ENCODE measurements at regions not wholly inside any gene's neighbourhood (a gene's known extent, or its start where the extent isn't known, plus 50 kb on each side); places are given as distances from the start of the nearest gene placed in this dataset.

DNA sequence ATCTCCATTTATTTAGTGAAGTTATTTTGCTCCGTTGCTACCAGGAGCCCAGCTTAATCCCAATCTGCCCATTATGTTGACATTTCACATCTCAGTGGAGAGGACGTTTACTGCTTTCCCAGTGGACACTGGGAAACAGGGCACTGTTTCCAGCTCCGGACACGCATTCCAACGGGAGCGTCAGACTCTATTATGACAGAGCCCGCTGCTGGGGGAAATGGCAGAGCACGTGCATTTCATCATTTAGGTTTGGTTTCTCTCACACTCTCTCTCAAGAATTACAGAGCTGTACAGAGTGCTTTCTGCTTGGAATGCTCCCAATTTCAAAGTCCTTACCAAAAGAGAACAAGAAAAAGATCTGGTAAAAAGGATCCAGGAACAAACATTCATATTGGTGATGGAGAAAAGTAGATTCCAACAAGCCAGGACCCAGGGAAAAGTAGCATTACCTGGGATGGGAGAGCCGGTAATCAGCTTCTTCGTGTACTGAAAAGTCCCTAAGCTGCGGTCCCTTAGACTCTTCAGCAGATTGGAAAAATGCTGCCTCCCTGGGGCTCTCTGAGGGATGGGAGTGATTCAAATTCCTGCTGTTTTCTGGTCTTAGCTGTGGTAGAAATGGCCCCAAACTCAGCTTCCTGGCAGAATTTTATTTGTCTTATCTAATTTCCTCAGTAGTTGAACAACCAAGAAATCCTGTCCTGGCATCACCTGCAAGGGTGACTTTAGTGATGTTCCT lies 136.0 kb upstream of the THBS1 start:
- no peak for FAIRE-seq

DNA sequence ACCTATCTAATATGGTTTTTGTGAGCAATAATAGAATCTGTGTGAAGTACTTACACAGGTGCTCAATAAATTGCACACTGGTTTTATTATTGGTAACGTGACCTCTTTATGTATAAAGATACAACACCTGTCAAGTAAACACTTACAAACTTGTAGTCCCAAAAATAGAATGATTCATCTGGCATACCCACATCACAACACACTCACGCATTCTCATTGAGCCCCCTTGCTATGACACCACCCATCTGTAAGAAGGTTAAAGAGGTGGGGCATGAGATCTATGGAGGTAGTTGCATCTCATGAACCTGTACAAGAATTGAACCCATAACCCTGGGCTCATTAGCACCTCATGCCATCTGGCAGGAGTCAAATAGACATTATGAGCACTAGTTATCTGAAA lies 134.9 kb upstream of the THBS1 start:
- no peak for FAIRE-seq

DNA sequence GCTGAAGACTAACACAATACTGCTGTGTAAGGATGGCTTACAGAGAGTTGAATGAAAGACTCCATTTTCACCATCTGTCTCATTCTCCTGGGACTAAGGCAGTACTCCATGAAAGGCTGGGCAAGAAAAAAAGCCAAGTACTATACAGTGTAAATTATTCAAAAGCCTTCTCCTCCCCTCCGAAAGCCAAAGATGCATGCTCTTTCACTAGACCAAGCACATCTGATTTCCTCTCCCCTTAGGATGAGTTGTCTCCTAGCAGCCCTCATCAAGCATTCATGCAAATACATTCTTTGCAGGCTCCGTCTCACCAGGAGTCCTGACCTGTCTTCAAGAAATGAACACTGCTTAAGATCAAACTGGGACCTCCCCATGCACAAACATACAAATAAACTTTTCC lies 133.5 kb upstream of the THBS1 start:
- FAIRE-seq, result no peak

DNA sequence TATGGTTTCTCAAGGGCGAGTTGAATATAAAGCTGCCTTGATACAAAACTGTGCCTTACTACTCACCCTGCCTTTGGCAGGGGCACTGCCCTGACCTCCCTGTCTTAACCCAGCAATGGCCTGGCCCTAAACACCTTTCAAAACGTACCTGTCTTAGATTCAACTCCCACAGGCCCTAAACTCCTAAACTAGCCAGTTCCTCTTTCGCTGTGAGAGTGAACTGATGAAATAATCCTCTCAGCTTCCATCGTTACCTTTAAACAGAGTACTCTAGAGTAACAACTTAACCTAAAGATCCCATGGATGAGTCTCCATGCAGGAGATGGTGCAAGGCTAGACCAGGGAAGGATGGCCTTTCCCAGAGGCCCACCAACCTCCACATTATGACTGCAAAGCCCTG lies 133.0 kb upstream of the THBS1 start:
- no peak for FAIRE-seq

DNA sequence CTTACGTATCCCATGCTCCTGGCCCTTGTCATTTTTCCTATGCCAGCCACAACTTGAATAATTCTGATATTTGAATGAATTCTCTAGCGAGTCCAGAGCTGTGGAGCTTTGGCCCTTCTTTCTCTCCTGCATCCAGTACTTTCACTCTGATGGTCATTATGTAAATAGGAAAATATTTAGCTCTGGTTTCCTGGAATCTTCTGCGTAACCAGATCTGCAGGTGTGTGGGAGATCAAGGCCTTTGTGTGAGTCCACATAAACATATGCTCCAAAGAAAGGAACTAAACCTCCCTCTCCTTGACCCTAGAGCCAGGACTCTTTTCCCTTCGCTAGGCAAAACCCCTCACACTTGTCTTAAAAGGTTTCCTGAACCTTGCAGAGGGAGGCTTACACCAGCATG lies 132.5 kb upstream of the THBS1 start:
- FAIRE-seq, result no peak

DNA sequence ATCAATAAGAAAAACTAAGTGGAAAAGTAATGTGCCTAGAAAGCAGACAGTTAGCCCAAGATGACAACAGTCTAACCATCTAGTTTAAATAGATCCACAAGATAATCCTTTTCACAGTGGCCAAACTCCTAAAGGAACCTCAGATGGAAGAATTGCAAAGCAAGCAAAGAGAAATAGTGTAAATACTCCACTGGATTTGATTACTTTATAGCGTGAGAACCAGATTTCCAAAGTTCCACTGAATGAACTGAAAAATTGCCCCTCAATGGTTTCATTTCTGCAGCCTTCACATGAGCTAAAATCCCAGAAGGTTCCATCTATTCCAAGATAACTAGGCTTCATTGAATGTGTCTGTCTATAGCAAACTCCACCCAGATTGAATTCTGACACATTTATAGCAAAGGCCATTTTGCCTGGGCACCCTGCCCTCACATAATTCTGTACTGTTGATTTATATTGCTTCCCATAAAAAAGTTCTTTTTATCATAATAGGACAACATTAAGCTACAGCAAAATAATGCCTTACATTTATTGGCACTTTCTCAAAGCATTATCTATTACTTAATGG lies 129.7 kb upstream of the THBS1 start:
- FAIRE-seq, result no peak

DNA sequence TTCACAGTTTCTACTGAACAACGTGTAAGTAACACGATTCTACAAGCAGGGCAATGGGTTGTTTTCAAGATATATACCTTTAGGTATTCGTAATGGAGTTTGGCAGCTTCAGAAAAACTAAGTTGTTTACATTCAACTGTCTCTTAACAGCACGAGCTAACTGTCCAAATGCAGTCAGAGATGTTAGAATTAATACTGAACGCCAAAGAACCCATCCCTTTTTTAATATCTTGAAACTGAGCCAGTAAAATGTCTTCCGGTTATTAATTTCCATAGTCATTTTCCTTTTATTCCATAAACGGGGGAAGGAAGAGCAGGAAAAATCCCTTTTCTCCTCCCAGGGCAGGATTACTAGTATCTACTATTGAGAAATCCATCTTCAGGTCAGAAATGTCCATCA lies 129.0 kb upstream of the THBS1 start:
- no peak for FAIRE-seq

DNA sequence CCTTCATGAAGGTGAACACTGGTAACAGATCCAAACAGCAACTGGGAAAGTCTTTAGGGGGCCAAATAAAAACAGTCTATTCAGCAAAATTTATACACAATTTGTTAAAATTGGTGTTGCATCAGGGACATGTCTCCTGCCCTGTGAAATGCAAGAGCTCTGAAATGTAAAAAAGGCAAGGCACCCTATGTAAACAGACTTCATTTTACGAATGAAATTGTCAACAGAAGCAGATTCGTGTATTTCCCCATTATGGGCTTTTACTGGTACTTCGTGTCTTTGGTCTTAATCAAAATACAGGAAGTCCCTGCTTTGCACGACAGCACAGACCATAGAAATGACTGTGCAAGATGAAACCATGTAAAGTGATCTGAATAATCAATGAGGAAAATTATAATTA lies 127.3 kb upstream of the THBS1 start:
- FAIRE-seq, result no peak

DNA sequence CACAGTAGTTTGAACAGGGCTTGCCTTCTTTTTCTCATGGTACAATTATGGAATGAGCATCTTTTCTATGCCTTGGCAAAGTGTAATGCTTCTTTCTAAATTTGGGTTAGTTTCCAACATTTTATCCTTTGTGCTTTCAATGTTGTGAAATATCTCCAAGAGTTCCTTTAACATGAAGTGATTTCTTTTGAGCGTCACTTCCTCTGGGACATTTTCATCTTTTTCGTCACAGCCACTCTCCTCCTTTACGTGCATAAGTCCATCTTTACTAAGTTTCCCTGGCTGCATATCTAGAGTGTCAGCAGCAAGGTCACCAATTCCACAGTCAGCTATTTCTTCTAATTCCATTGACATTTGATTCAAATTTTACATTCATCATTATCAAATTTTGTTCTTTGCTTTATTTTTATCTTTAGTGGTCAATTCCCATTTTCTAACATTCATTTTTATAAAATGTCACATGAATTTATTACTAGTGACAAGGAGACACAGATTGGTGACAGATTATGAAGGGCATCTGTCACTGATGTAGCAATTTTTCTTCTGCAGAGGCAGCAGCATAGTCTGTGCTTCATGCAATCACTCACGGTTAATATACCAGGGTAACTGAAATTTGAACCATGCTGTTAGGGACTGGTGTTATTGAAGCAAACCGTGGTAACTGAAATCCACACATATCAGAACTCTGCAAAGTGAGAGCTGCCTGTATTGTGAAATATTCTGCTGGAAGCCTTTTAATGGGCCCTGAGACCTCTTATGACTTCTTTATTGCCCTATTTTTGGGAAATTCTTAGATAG lies 126.5 kb upstream of the THBS1 start:
- FAIRE-seq, result no peak

DNA sequence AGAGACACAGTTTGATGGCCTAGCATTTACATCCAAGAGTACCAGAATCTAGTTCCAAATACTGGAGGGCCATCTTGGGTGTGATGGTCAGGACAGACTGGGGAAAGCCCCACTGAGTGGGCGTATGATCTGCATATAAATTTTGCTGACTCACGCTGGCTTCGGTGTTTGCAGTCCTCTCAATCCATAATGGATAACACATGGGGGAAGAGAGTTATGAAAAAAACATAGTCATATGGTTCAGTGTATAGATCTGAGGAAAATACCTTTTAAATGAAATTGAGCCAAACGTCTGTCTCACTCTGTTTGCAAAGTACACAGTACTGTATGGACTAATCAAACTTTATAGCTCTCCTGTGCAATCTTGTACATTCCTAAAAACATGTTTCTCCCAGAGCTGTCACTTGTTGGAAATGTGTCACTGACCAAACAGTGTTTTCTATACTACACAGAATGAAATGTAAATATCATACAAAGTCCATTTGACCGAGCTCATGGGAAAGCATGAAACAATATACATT lies 125.3 kb upstream of the THBS1 start:
- FAIRE-seq, result no peak

DNA sequence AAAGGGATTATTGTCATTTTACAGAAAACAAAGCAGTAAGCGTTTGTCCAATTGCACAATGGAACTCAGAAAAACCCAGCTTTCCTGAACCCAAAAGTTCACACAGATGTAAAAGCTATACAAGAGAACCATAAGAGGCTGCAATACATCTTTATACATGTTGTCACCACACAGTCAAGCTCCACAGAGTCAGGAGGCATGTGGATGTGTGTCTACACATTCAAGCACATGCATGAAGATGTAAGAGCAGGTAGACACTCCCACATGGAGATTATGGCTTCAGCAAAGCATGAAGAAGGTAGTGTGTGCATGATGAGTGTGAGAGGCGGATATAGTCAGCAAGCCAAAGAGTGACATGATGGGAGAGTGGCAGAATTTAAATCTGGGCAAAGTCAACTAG lies 124.7 kb upstream of the THBS1 start:
- no peak for FAIRE-seq

DNA sequence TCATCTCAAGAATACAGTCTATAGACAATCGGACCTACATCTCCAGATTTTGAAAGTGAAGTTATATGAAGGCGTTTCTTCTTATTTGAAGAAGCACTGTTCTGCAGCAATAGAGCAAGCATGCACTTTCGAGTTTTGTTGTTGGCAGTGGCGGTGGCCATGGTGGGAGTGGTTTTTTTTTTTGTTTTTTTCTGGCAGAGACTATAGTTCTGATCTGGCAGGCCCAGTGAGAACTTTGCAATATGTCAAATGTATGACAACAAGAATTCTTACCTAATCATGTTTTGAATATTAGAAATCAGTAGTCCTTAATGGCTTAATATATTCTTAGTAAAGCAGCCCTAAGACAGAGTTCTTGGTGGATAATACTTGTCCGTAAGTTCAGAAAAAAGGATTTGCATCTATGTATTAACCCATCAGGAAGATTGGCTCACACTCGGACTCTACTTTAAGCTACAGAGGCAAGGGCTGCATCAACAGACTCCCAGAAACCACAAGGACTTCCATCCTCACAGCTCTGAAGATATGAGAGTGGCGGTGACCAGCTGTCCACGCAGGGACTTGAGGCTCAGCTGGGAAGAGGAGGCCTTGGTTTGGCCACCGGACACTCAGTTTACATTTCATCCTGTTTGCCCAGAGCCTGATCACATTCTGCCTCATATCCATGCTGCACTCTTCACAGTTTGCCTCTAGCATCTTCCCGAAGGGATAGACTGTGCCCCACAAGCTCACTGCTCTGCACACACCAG lies 124.1 kb upstream of the THBS1 start:
- FAIRE-seq, result no peak

DNA sequence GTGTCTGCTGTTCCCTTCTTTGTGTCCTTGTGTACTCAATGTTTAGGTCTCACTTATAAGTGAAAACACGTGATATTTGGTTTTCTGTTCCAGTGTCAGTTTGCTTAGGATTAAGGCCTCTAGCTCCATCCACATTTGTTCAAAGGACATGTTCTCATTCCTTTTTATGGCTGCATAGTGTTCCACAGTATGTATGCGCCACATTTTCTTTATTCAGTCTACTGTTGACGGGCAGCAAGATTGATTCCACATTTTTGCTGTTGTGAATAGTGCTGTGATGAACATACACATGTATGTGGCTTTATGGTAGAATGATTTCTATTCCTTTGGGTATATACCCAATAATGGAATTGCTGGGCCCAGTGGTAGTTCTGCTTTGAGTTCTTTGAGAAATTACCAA lies 122.7 kb upstream of the THBS1 start:
- no peak for FAIRE-seq

DNA sequence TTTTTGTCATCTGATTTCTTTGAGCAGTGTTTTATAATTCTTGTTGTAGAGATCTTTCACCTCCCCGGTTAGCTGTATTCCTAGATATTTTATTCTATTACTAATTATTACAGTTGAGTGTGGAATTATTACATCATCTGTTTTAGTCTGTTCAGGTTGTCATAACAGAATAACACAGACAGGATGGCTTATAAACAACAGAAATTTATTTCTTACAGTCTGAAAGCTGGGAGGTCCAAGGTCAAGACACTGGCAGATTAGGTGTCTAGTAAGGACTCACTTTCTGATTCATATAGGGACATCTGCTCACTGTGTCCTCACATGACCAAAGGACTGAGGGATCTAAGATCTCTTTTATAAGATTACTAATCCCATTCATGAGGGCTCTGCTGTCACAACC lies 121.3 kb upstream of the THBS1 start:
- no peak for FAIRE-seq

DNA sequence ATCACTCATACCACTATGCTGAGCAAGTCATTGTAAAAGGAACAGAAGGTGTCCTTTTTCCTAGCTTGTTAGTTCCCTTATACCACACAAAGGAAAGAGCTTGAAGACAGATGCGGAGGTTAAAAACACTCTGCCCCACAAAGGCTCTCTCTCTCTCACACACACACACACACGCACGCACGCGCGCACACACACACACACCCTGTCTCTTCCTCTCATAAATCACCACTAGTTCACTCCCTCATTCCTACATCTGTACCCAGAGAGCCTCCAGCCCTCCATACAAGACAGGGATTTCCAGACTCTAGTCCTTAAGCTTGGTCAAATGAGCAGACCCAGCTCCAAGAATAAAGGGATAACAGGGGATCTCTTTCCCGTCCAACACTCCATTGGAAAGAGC lies 120.1 kb upstream of the THBS1 start:
- FAIRE-seq, result no peak

DNA sequence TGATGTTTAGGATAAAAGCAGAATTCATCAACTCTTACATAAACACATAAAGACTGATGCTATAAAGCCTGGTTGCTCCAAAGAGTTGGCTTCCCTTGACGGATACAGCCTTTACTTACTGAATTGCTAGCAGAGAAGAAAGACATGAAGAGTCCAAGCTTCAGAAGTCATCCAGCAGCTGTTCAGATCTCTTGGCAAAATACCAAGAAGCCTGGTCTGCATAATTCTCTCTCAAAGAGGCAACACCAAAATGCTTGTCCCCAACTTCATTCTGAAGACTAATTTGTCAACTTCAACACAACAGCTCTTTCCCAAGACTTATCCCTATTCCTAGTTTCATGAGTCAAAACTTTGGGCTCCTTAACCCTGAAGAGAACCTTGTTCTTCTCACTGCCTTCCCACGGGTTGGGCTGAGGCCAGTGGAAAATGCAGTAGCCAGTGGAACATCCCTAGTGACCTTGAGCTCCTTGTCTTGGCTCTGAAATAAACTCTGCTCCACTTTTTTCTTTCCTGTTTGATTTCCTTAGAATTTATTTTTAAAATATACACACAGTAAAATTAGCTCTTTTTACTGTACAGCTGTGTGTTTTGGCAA lies 119.2 kb upstream of the THBS1 start:
- no peak for FAIRE-seq

DNA sequence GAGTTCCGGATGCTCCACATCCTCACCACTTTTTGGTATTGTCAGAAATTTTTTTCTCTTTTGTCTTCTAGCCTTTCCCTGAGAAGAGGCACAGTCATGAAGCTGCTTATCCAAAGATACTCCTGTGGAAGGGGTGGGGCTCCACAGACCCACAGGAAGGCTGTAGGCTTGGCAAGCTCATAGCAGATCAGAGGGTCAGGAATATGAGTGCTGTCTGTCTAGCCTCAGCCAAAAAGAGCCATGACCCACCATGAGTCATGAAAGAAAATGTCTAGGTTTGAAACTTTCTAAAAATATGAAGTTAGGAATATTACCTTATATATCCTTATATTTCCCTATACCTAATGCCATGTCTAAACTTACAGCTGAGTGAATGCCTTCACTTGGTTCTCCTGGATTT lies 118.2 kb upstream of the THBS1 start:
- FAIRE-seq, result no peak

DNA sequence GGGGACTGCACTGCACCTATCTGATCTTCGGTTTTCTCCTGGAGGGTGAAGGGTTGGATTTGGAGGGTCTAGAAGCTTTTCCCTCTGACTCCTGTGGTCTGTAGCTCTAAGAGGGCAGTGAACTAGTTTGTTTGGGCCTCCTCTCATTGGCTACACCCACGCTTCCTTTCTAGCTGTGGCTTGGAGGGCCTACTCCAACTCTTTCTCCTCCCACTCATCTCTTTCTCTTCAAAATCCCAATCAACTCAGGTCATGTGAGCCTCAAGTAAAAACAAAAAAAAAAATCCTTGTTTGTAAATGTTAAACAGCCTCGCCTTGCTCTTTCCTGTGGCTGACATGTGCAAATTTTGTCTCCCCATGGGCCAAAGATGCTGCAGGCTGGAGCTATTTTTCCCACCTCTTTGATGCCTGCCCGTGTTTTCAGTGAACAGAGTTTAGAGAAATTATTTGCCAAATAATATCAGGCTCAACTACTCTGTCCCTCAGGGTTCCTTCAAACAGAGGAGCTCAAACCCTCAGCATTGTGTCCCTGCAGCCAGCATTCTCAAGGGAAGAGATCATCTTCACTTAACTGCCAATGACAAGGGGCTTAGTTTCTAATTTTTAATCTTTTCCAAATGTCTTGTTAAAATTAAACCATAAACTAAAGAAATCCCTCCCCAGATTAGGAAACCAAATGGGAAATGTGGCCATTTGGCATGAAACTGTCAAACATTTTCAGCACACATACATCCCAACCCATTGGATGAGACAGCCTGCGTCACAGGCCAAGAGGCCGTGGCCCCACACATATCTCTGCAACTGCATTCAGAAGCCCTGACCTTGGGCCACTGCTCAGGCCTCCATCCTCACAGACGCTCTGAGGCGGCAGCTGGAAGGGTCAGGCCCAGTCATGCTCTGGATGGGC lies 114.8 kb upstream of the THBS1 start:
- FAIRE-seq, result no peak

DNA sequence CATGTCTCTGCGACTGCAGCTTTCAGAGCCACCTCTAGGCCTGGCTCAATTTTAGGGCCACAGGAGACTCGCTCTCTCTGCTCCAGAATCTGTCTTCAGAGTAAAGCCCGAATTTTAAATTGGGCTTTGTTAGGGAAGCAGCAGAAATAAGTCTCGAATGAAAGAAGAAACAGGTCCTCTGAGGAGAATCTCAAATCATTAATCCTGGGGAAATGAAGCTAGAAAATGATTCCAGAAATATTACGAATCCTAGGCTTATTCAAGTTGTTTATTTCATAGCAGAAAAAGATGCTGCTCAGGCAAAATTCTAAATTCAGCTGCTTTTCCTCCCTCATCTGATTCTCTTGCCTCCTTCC lies 114.2 kb upstream of the THBS1 start:
- no peak for FAIRE-seq

DNA sequence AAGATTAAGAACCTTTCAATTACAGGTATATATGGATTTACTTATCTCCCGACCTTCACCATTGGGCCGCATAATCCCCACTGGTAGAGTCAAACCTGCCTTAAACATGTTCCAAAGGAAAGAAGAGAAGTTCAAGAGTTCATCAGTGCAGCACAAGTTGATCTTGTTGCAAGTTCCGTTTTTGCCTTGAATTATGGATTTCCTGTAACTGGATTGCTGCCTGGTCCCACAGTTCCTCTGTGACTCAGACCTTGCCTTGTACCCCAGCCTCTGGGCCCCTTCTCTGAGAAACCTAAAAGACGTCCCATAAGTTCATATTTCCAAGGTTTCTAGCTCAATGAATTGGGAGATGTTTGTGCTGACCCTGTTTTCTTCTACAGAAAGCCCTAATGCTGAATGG lies 112.5 kb upstream of the THBS1 start:
- FAIRE-seq, result no peak

DNA sequence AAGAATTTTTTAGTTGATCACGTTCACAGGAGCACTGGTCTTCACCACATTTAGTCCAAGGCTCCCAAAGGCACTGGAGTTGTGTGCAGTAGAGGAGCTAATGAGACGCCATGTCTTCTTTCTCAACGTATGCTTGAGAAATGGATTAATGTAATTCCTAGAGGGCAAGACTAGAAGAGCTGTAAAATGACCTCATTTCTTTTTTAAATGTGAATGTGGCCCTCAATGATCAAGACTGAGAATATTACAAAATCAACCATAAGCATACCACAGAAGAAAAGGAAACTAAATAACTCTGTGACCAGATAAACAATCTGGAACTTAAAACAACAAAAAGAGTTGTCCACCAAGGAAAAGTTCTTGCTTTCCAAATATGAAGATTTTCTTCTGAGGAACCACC lies 112.1 kb upstream of the THBS1 start:
- no peak for FAIRE-seq
